ENCODE measurements at regions not wholly inside any gene's neighbourhood (a gene's known extent, or its start where the extent isn't known, plus 50 kb on each side); places are given as distances from the start of the nearest gene placed in this dataset.

GRCh38 chr12:45623940-45624339 is 105.6 kb upstream of the ARID2 start:
- Histone ChIP-seq H3K36me3 (ENCODE audit: control insufficient read depth in 2 of 2, insufficient read depth in 2 of 2, low read length in 1 of 2) (no peaks in the 10 kb centered on the region), H3K27ac (ENCODE audit: low read depth in 1 of 2, low read length in 1 of 2) (no peak overlapping the region), H3K9me3 (ENCODE audit: control insufficient read depth in 2 of 2, insufficient read depth in 1 of 2, low read length in 1 of 2) (no peaks in the 10 kb centered on the region), H3K4me1 (ENCODE audit: control insufficient read depth in 2 of 2, insufficient read depth in 2 of 2, low read length in 2 of 2) (no peaks in the 10 kb centered on the region), H3K27me3 (ENCODE audit: control insufficient read depth in 2 of 2, insufficient read depth in 1 of 2, low read length in 1 of 2) (no peaks in the 10 kb centered on the region), H3K4me3 (ENCODE audit: low read length in 2 of 2) (no peak overlapping the region)
- 96% methylated on average over 2 of the region's 2 CpGs for WGBS
- no peak for DNase-seq (ENCODE audit: low read depth in 6 of 9, low spot score in 9 of 9)

DNA sequence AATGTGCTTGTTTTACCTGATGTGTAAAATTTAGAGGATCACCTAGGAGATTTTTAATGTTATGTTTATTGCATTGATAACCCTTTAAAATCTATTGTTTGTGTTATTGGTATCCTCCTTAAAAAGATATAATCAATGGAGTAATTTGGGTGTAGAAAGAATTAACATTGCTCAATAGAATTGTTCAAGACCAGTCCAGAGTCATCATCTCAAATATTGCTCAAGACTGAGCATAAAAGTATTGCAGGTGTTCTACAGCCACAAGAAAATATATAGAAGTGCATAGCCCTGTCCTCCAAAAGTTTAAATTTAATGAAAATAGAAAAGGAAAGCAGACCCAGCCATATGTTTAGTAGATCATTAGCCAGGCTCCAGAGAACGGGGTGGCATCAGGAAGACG is 102.5 kb upstream of the ARID2 start:
- 94% methylated on average over 2 of the region's 2 CpGs for WGBS

GRCh38 chr12:45627407-45628069 is 102.0 kb upstream of the ARID2 start:
- Histone ChIP-seq H3K9me3 (ENCODE audit: control insufficient read depth in 2 of 2, insufficient read depth in 1 of 2, low read length in 1 of 2) (no peaks in the 10 kb centered on the region), H3K27ac (ENCODE audit: low read depth in 1 of 2, low read length in 1 of 2) (no peak overlapping the region), H3K36me3 (ENCODE audit: control insufficient read depth in 2 of 2, insufficient read depth in 2 of 2, low read length in 1 of 2) (no peaks in the 10 kb centered on the region), H3K4me3 (ENCODE audit: low read length in 2 of 2) (no peak overlapping the region), H3K27me3 (ENCODE audit: control insufficient read depth in 2 of 2, insufficient read depth in 1 of 2, low read length in 1 of 2) (no peaks in the 10 kb centered on the region), H3K4me1 (ENCODE audit: control insufficient read depth in 2 of 2, insufficient read depth in 2 of 2, low read length in 2 of 2) (no peaks in the 10 kb centered on the region)
- no peak for DNase-seq (ENCODE audit: low read depth in 6 of 9, low spot score in 9 of 9)
- 94% methylated on average over 6 of the region's 6 CpGs for WGBS

More for the DNA sequence above, 102.5 kb upstream of the ARID2 start:
- no peak for DNase-seq (ENCODE audit: low read depth in 6 of 9, low spot score in 9 of 9)
- no peaks in the 10 kb centered on the region for H3K9me3 ChIP-seq (ENCODE audit: control insufficient read depth in 2 of 2, insufficient read depth in 1 of 2, low read length in 1 of 2)
- H3K4me3 ChIP-seq (ENCODE audit: low read length in 2 of 2): no peak overlapping the region
- H3K27me3 ChIP-seq (ENCODE audit: control insufficient read depth in 2 of 2, insufficient read depth in 1 of 2, low read length in 1 of 2): no peaks in the 10 kb centered on the region
- H3K36me3 ChIP-seq (ENCODE audit: control insufficient read depth in 2 of 2, insufficient read depth in 2 of 2, low read length in 1 of 2): no peaks in the 10 kb centered on the region
- H3K27ac ChIP-seq (ENCODE audit: low read depth in 1 of 2, low read length in 1 of 2): no peak overlapping the region
- H3K4me1 ChIP-seq (ENCODE audit: control insufficient read depth in 2 of 2, insufficient read depth in 2 of 2, low read length in 2 of 2): no peaks in the 10 kb centered on the region

- no peak for DNase-seq (ENCODE audit: low read depth in 6 of 9, low spot score in 9 of 9)
- H3K27ac ChIP-seq (ENCODE audit: low read depth in 1 of 2, low read length in 1 of 2): no peak overlapping the region
- H3K27me3 ChIP-seq (ENCODE audit: control insufficient read depth in 2 of 2, insufficient read depth in 1 of 2, low read length in 1 of 2): no peaks in the 10 kb centered on the region
- no peaks in the 10 kb centered on the region for H3K36me3 ChIP-seq (ENCODE audit: control insufficient read depth in 2 of 2, insufficient read depth in 2 of 2, low read length in 1 of 2)
- H3K4me3 ChIP-seq (ENCODE audit: low read length in 2 of 2): no peak overlapping the region
- no peaks in the 10 kb centered on the region for H3K9me3 ChIP-seq (ENCODE audit: control insufficient read depth in 2 of 2, insufficient read depth in 1 of 2, low read length in 1 of 2)
- H3K4me1 ChIP-seq (ENCODE audit: control insufficient read depth in 2 of 2, insufficient read depth in 2 of 2, low read length in 2 of 2): no peaks in the 10 kb centered on the region
Measured at GRCh38 chr12:45629292-45629691, 100.2 kb upstream of the ARID2 start.

DNA sequence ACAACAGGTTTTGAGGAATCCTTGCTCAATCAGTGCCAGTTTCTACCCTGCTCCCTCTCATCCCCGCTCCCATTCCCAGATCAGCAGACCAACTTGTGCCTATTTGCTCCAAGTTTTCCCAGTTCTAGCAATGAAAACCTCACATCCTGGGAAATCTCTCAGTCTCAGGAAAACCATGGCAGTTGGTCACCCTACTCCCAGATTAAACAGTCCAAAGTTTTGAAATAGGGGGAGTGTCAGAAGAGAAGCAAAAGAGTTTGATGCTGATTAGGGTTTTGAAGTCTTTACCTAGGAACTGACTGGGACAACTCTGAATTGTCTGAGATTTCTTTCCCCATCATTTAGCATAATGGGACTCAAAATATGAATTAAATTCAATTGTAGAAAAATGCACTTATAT is 95.8 kb upstream of the ARID2 start:
- 97% methylated on average over 1 of the region's 1 CpG for WGBS
- no peaks in the 10 kb centered on the region for H3K27me3 ChIP-seq (ENCODE audit: control insufficient read depth in 2 of 2, insufficient read depth in 1 of 2, low read length in 1 of 2)
- no peaks in the 10 kb centered on the region for H3K36me3 ChIP-seq (ENCODE audit: control insufficient read depth in 2 of 2, insufficient read depth in 2 of 2, low read length in 1 of 2)
- no peaks in the 10 kb centered on the region for H3K4me1 ChIP-seq (ENCODE audit: control insufficient read depth in 2 of 2, insufficient read depth in 2 of 2, low read length in 2 of 2)
- no peak overlapping the region for H3K4me3 ChIP-seq (ENCODE audit: low read length in 2 of 2)
- DNase-seq (ENCODE audit: low read depth in 6 of 9, low spot score in 9 of 9): no peak
- H3K27ac ChIP-seq (ENCODE audit: low read depth in 1 of 2, low read length in 1 of 2): no peak overlapping the region
- H3K9me3 ChIP-seq (ENCODE audit: control insufficient read depth in 2 of 2, insufficient read depth in 1 of 2, low read length in 1 of 2): no peaks in the 10 kb centered on the region

DNA sequence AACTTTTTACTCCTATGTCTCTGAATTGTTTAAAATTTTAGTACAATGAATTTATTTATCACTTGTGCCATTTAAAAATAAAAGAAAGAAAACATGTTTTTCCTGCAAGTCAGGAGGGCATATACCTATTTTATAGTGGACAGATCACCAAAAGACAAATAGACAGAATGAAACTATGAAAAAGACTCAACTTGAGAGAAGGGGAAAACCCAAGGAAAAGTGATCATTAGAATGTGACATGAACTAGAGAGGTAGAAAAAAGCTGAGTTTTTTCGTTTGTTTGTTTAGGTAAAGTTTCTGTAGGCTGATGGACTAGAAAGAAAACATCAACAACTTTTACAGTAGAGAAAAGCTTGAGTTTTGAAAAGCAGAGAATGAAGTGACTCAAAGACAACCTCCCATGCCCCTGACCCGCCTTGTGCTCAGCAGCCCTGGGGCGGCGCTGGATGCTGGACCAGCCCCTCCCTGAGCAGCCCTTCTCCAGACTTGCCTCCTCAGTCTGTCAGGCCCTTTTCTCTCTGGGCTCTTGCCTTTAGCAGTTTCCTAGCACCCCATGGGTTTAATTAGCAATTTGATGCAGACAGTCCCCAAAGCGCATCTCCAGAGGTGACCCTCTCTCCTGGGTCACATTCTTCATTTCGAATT is 95.1 kb upstream of the ARID2 start:
- DNase-seq (ENCODE audit: low read depth in 6 of 9, low spot score in 9 of 9): no peak
- H3K9me3 ChIP-seq (ENCODE audit: control insufficient read depth in 2 of 2, insufficient read depth in 1 of 2, low read length in 1 of 2): no peaks in the 10 kb centered on the region
- H3K27me3 ChIP-seq (ENCODE audit: control insufficient read depth in 2 of 2, insufficient read depth in 1 of 2, low read length in 1 of 2): no peaks in the 10 kb centered on the region
- H3K27ac ChIP-seq (ENCODE audit: low read depth in 1 of 2, low read length in 1 of 2): no peak overlapping the region
- H3K4me1 ChIP-seq (ENCODE audit: control insufficient read depth in 2 of 2, insufficient read depth in 2 of 2, low read length in 2 of 2): no peaks in the 10 kb centered on the region
- WGBS: 96% methylated on average over 6 of the region's 6 CpGs
- H3K36me3 ChIP-seq (ENCODE audit: control insufficient read depth in 2 of 2, insufficient read depth in 2 of 2, low read length in 1 of 2): no peaks in the 10 kb centered on the region
- no peak overlapping the region for H3K4me3 ChIP-seq (ENCODE audit: low read length in 2 of 2)

- no peak overlapping the region for H3K27ac ChIP-seq (ENCODE audit: low read depth in 1 of 2, low read length in 1 of 2)
- H3K9me3 ChIP-seq (ENCODE audit: control insufficient read depth in 2 of 2, insufficient read depth in 1 of 2, low read length in 1 of 2): no peaks in the 10 kb centered on the region
- 99% methylated on average over 2 of the region's 2 CpGs for WGBS
- H3K4me3 ChIP-seq (ENCODE audit: low read length in 2 of 2): no peak overlapping the region
- no peak for DNase-seq (ENCODE audit: low read depth in 6 of 9, low spot score in 9 of 9)
- no peaks in the 10 kb centered on the region for H3K4me1 ChIP-seq (ENCODE audit: control insufficient read depth in 2 of 2, insufficient read depth in 2 of 2, low read length in 2 of 2)
- H3K27me3 ChIP-seq (ENCODE audit: control insufficient read depth in 2 of 2, insufficient read depth in 1 of 2, low read length in 1 of 2): no peaks in the 10 kb centered on the region
- no peaks in the 10 kb centered on the region for H3K36me3 ChIP-seq (ENCODE audit: control insufficient read depth in 2 of 2, insufficient read depth in 2 of 2, low read length in 1 of 2)
Measured at GRCh38 chr12:45637242-45637641, 92.3 kb upstream of the ARID2 start.

DNA sequence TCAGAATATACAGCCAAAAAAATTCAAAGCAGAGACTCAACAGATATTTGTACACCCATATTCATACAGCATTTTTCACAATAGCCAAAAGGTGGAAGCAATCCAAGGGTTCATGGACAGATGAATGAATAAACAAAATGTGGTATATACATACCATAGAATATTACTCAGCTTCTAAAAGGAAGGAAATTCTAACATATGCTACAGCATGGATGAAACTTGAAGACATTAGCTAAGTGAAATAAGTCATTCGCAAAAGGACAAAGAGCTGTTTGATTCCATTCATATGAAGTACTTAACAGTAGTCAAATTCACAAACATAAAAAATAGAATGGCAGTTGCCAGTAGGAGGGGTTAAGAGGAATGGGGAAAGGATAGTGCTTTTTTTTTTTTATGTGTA is 91.8 kb upstream of the ARID2 start:
- Histone ChIP-seq H3K27me3 (ENCODE audit: control insufficient read depth in 2 of 2, insufficient read depth in 1 of 2, low read length in 1 of 2) (no peaks in the 10 kb centered on the region), H3K4me3 (ENCODE audit: low read length in 2 of 2) (no peak overlapping the region), H3K27ac (ENCODE audit: low read depth in 1 of 2, low read length in 1 of 2) (no peak overlapping the region), H3K4me1 (ENCODE audit: control insufficient read depth in 2 of 2, insufficient read depth in 2 of 2, low read length in 2 of 2) (no peaks in the 10 kb centered on the region), H3K9me3 (ENCODE audit: control insufficient read depth in 2 of 2, insufficient read depth in 1 of 2, low read length in 1 of 2) (no peaks in the 10 kb centered on the region), H3K36me3 (ENCODE audit: control insufficient read depth in 2 of 2, insufficient read depth in 2 of 2, low read length in 1 of 2) (no peaks in the 10 kb centered on the region)
- 100% methylated on average over 1 of the region's 1 CpG for WGBS
- DNase-seq (ENCODE audit: low read depth in 6 of 9, low spot score in 9 of 9): no peak

DNA sequence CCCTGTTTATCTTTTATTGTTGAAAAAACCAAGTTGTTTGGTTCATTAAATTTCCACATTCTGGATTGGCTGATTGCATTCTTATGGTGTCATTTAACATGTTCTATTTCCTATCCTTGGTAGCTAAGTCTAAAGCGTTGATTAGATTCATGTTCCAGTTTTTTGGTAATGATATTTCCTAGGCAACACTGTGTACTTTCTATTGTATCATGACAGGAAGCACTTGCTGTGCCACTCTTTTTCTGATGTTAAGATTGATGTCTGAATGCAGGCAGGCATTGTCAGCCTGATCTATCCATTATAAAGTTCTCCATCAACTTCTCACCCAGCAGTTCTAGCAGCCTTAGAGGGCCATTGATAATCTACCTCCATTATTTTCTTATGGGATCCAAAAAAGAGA is 91.1 kb upstream of the ARID2 start:
- no peak for DNase-seq (ENCODE audit: low read depth in 6 of 9, low spot score in 9 of 9)
- WGBS: 96% methylated on average over 1 of the region's 1 CpG
- Histone ChIP-seq H3K27me3 (ENCODE audit: control insufficient read depth in 2 of 2, insufficient read depth in 1 of 2, low read length in 1 of 2) (no peaks in the 10 kb centered on the region), H3K36me3 (ENCODE audit: control insufficient read depth in 2 of 2, insufficient read depth in 2 of 2, low read length in 1 of 2) (no peaks in the 10 kb centered on the region), H3K27ac (ENCODE audit: low read depth in 1 of 2, low read length in 1 of 2) (no peak overlapping the region), H3K4me1 (ENCODE audit: control insufficient read depth in 2 of 2, insufficient read depth in 2 of 2, low read length in 2 of 2) (no peaks in the 10 kb centered on the region), H3K4me3 (ENCODE audit: low read length in 2 of 2) (no peak overlapping the region), H3K9me3 (ENCODE audit: control insufficient read depth in 2 of 2, insufficient read depth in 1 of 2, low read length in 1 of 2) (no peaks in the 10 kb centered on the region)

Data from thymus (tissue), 11 donors.